ENCODE measurements at regions not wholly inside any gene's neighbourhood (a gene's known extent, or its start where the extent isn't known, plus 50 kb on each side); places are given as distances from the start of the nearest gene placed in this dataset.

DNA sequence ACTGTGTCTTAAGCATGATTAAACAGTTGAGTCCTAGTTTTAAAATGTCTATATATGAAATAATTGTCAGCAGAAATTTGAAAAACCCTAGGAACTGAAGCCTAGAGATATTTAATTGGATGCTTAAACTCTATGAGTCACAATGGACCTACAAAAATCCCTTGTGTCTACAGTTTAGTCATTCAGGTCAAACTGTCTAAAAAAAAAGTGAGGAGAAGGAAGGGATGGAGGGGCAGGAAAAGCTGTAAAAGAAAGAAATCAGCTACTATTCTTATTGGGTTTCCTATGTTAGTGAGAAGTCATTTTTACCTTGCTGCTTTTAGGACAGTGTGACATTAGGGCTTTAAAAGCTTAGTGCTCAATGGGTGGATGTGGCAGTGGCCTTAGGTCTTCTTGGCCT is 406.1 kb upstream of the FZD8 start:
- TF ChIP-seq, protein P1, sequence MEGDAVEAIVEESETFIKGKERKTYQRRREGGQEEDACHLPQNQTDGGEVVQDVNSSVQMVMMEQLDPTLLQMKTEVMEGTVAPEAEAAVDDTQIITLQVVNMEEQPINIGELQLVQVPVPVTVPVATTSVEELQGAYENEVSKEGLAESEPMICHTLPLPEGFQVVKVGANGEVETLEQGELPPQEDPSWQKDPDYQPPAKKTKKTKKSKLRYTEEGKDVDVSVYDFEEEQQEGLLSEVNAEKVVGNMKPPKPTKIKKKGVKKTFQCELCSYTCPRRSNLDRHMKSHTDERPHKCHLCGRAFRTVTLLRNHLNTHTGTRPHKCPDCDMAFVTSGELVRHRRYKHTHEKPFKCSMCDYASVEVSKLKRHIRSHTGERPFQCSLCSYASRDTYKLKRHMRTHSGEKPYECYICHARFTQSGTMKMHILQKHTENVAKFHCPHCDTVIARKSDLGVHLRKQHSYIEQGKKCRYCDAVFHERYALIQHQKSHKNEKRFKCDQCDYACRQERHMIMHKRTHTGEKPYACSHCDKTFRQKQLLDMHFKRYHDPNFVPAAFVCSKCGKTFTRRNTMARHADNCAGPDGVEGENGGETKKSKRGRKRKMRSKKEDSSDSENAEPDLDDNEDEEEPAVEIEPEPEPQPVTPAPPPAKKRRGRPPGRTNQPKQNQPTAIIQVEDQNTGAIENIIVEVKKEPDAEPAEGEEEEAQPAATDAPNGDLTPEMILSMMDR (IDR thresholded peaks at IDR 0.05), result no peak
- no peak for TF ChIP-seq POLR2A (IDR thresholded peaks at IDR 0.05)
